HG02571 (cell line): ENCODE measurements at regions not wholly inside any gene's neighbourhood (a gene's known extent, or its start where the extent isn't known, plus 50 kb on each side); places are given as distances from the start of the nearest gene placed in this dataset.

ENCODE experiments used
- ATAC-seq: cut with Tn5 transposase; IDR thresholded peaks from one replicate; pipeline ENCODE4 v1.9.1; 2021; ENCODE audit warnings: mild to moderate bottlenecking, moderate library complexity; ENCODE audit not compliant: unreplicated experiment

DNA sequence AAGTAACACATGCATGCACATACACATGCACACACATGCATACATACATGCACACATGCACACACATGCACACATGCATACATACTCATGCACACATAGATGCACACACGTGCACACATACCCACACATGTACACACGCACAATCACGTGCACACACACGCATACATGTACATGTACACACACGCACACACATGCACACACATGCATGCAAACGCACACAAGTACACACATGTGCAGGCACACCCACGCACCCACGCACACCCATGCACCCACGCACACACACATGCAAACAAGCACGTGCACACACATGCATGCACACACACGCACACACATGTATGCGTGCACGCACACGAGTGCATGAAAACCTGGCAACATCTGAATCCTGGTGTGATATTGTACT lies 232.7 kb upstream of the CDH4 start:
- no peak for ATAC-seq

DNA sequence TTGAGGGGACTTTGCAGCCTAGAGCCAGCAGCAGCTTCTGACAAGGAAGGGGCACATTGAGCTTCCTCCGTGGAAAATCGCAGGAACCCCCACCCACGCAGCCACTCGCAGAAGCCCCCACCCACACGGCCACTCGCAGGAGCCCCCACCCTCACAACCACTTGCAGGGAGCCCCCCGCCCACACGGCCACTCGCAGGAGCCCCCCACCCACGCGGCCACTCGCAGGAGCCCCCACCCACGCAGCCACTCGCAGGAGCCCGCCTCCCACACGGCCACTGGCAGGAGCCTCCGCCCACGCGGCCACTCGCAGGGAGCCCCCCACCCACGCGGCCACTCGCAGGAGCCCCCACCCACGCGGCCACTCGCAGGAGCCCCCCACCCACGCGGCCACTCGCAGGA lies 228.4 kb upstream of the CDH4 start:
- no peak for ATAC-seq

DNA sequence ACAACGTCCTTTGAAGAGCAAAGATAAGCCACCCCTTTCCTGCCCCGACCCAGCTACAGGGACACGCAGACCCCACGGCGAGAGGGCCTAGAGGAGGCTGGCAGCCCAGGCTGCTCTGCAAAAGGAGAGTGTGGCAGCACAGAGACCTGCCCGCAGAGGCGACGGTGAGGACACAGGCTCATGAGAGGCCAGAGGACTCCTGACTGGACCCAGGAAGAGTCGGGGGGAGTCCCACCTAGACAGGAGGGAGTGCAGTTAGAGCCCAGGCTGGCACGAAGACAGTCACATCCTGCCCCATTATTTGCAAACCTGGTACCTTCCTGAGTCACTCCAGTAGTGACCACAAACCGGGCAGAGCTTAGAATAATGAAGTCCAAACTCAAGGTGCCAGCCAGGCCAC lies 227.7 kb upstream of the CDH4 start:
- no peak for ATAC-seq

DNA sequence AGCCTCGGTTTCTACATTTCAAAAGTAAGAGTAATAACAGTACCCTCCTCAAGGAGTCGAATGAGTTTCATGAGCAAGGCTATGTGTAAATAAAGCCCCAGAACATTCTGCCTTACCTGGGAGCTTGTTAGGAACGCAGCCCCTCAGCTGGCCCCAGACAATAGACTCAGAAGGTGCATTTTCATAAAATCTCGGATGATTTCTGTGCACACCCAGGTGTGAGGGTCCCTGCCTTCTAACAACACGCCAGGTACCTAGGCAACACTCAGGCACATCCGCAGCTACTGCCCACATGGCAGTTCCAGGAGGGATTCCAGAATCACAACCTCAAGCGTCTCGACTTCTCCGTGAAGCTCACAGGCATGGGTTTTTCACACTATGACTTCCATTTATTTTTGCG lies 226.5 kb upstream of the CDH4 start:
- ATAC-seq, result no peak

DNA sequence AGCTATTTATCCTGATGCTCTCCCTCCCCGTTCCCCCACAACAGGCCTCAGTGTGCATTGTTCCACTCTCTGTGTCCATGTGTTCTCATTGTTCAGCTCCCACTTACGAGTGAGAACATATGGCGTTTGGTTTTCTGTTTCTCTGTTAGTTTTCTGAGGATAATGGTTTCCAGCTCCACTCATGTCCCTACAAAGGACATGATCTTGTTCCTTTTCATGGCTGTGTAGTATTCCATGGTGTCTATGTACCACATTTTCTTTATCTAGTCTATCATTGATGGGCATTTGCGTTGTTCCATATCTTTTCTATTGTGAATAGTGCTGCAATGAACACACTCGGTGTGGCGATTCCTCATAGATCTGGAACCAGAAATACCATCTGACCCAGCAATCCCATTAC lies 225.9 kb upstream of the CDH4 start:
- ATAC-seq, result no peak

DNA sequence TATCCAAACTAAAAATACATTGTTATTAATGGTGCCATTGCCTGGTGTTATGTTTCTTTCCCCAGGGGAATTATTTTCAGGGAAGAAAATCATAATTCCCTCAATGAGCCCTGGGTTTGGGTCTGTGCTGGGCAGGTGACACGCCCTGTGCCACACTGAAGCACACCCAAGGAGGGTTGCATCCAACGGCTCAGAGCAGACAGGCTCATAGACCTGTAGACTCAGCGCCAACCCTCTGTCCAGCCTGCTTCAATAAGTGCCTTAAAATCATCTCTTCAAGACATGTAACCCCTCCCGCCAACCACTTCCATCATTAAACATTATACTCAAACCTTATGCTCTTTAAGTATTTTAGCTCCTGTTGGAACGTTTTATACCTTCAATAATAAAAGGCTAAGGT lies 225.3 kb upstream of the CDH4 start:
- ATAC-seq, result no peak

DNA sequence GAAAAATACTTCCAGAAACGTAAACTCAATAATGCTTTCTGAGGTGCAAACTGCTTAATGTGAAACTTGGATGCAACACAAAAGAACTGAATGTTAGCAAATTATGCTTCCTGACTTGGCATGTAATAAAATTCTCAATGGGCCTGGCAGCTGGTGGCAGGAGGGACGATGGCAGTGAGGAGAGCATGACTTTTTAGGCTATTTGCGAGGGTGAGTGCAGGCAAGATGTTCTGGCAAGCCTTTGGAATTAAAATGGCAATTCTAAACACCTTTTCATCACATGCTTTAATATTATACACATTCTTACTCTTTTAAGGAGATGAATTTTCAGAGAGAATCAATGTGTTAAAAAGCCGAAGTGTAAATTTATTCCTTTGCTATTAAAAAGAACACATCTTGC lies 224.8 kb upstream of the CDH4 start:
- ATAC-seq, result no peak

DNA sequence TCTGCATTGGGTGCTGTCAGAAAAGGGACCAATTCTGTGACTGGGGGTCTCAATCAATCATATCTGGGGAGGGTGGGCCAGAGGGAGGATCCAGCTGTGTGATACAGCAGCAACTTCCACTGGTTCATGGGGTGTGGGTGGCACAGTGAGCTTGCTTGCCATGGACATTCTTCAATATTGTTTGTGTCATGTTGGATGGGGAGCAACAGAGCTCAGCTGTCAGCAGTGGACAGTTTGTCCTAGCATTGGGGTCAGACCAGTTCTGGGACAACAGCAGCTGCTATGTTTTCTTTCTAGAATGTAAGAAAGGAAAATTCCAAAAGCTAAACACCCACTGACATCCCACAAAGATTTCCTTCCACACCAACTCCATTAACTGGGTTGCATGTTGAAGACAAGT lies 221.9 kb upstream of the CDH4 start:
- ATAC-seq, result no peak

DNA sequence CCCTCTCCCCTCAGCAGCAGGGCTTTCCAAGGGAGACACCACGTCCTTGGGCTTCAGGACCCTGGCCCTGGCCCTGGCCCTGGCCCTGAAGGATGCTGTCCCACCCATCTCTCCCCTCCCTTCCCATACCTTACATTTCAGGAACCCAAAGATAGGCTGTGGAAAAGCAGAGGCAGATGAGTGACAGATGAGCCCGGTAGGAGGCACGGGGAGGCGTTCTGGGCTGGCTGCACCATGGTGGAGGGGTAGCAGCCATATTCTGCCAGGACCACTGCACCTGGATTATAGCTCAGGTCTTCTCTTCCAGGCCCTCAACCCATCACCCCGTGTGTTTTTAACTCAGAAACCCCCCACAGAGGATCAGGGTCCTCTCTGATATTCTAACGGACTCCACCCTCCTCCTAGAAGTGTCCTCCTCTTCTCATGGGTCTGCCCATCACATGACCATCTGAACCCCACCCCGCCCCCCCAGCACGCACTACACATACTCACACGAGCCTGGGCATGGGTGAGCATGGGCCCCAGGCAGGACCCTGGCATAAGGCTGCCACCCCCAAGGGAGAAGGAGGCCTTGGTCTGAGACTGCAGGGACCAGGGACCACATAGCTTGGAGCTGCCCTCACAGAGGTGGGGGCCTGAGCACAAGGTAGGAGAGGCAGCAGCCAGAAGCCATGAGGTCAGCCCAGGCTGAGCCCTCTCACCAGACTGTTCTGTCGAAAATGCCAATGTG lies 220.8 kb upstream of the CDH4 start:
- no peak for ATAC-seq

DNA sequence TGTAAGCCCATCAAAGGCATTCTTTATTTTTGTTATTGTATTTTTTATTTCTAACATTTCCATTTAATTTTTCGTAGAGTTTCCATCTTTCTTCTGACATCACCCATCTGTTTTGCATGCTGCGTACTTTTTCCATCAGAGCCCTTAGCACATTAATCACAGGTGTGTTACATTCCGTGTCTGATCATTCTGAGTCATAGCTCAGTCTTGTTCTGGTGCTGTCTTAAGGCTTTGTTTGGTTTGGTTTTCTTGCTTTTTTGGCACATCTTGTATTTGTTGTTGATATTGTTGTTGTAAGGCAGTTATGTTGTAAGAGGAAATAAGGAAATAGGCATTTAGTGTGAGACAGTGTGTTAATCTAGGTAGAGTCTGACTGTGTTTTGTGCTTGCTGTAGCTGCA lies 214.6 kb upstream of the CDH4 start:
- no peak for ATAC-seq

DNA sequence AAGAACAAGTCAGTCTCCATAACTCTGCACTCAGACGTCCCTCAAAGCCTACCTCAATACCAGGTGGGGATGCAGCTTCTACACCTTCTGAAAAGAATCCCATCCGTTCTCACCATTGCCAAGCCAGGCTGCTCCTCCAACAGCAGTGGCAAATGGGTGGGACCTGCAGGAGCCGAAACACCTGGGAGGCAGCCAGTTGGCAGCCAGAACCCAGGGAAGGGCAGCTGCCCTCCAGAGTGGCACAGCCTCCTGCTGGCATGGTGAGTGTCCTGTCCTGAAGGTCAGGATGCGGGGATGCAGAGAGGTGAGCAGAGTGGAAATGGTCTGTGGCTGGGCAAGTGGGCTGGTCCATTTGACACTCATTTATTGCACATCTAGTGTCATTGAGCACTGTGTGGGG lies 210.6 kb upstream of the CDH4 start:
- no peak for ATAC-seq

DNA sequence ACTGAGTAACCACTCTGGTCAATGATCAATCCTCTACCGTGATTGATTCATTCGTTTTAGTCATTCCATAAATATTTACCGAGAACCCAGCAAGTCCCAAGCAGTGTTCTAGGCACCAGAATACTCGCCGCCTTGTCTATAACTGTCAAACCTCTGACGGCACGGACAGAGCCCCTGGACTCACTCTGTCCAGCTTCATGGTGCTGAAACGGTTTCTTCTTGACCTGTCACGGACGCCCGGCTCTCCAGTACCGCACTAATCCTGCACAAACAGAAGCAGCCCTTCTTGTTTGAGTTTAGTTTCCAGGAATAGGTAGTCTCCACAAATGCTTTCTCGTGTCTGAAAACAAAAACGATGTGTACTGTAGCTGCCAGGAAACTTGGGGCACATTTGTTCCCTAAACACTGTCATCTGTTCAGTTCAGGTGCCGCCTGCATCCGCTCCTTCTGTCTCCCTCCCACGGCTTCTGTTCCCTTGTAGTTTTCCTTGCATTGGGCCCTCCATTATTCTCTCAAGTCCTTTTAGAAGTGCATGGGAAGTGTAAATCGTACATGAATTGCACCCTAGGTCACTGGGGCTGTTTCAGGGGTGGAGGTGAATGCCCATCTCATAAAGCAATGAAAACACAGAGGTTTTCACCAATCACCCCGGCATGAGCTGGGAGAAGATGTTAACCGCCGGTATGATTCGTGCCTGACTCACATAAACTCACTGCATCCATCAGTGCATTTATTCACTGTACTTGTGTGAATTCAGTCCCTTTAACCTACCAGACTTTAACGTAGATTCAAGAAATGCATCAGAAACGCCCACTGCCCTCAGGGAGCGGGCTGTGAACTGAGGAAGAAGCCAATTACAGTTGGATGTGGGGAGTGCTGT lies 209.3 kb upstream of the CDH4 start:
- no peak for ATAC-seq

DNA sequence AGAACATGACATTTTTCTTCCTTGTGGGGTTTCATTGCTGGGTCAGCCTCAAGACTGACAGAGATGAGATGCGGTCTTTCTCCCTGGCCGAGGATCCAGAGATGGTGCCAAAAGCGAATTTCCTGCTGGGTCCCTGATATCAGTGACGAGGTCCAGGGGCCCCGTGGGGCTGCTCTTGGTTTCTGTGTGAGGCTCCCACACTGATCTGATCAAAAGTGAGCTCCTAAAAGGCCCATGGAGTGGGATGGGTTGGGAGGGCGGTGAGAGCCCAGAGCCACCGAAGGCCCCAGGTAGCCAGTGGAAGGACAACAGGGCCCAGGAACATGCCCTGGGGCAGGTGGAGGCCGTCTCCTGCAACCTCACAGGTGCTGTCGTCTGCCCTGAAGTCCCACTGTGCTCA lies 208.4 kb upstream of the CDH4 start:
- ATAC-seq, result no peak

DNA sequence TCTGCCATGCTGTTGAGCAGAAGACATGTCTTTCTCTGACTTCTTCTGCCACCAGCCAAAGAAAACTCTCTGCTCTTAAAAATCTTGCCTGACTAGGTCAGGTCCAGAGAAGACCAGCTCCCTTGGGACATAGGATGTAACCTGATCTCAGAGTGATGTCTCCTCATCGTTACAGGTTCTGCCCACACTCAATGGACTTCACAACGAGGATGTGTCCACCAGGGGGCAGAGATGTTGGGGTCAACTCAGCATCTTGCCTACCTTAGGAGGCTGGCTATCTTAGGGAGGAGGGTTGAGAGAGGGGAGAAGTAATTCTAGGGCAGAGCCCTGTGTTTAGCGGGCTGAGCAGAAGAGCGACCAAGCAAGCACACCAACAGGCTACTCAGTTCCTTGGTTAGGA lies 207.6 kb upstream of the CDH4 start:
- ATAC-seq, result no peak

DNA sequence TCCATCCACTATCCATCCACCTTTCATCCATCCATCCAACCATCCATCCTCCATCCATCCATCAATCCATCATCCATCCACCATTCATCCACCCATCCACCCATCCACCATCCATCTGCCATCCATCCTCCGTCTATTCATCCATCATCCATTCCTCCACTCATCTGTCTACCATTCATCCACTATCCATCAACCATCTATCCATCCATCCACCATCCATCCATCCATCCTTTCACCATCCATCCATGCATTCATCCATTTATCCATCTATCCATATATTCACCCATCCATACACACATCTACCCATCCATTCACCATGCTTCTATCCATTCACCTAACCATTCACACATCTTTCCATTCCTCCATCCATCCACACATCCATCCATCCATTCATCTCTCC lies 207.0 kb upstream of the CDH4 start:
- no peak for ATAC-seq

DNA sequence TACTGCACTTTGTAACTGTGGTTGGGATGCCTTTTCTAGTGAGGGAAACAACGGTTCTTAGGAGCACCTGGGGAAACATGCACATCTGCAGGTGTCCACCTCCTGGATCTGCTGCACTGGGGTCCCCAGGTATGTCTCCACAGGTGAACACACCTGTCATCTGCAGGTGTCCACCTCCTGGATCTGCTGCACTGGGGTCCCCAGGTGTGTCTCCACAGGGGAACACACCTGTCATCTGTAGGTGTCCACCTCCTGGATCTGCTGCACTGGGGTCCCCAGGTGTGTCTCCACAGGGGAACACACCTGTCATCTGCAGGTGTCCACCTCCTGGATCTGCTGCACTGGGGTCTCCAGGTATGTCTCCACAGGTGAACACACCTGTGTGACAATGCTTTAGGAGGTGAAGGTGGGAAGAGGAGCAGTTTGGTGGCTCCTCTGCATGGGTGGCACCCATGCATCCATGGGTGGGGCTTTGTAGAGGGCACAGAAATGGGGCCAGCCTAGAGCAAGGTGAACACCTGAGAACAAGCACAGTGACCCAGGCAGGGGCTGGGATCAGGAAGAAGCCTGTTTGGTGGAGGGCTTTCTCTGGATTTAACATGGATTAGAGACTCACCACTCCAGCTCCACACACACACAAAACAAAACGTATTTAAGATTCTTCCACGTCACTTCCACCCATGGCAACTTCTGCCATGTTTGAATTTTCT lies 206.0 kb upstream of the CDH4 start:
- ATAC-seq, result no peak

DNA sequence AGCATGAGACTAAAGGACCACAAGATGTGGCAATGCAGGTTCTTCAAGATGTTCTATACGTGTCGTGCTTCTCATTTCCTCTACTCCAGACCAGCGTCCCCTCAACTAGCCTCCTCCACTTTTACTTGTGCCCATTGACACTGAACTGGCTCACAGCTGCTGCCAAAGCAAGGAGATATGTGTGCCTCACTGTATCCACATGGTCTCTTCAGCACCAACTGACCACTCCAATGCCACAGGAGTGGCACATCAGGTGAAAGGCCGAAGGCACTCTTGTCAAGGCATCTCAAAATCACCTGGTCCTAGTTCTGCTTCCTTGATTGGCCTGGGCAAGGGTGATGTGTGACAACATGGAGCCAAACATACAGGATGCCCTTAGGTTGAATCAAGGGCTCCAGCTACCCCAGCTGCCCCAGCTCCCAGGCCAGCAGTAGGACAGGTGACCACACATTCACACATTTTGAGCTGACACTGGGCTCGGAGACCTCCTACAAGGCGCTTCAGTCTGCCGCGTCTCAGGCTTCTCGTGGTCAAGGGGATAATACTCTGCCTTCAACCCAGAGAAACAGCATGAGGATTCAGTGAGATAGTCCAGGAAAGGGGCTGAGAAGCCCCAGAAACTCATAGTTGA lies 205.2 kb upstream of the CDH4 start:
- no peak for ATAC-seq

DNA sequence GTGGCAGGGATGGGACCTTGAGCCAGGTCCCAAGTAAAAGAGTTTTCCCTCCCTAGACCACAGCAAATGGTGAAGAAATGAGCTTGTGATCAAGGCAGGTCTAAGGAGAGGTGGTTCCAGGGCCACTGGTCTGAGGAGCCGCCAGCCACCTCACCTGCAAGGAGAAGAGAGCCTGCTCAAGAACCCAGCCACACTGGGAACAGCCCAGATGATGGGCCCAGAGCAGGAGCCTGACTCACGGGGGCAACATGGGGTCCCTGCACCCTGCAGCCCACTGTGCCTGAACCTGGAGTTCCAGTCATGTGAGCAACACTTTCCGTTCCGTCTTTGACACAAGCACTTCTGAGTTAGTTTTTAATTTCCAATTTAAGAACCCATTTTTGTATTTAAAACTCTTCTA lies 204.5 kb upstream of the CDH4 start:
- ATAC-seq, result no peak

DNA sequence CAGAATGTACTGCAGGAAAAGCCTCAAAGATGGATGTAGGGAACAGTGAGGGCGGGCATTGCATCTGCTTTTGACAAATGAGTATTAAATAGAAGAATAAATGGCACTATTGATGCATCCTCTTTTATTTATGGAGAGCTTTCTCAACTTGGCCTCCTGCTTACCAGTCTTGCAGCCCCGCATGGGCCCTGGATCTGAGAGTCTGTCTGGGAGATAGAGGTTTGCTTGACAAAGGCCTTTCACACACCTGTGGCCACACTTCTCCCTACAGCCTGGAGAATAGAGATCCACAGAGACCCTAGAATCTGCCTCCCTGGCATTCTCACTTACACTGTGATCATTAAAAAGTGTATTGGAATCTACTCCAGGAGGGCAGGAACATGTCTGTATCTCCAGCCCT lies 203.8 kb upstream of the CDH4 start:
- ATAC-seq, result no peak

DNA sequence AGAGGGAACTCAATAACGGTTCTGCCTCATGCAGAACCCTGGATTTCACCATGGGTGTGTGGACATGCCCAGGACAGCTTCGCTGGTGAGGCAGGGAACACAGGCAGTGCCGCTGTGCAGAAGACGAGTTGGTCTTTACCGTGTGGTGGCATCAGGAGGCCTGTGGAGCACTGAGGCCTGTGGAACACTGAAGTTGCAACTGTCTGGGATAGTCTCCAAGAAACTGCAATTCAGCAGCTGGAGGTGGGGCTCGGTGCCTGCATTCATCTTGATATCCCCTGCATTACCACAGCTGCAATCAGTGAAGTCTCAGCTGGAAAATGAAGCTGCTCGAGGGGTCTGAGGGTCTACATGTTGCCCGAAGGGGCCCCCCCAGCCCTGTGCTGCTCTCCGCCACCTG lies 202.4 kb upstream of the CDH4 start:
- ATAC-seq, result no peak

DNA sequence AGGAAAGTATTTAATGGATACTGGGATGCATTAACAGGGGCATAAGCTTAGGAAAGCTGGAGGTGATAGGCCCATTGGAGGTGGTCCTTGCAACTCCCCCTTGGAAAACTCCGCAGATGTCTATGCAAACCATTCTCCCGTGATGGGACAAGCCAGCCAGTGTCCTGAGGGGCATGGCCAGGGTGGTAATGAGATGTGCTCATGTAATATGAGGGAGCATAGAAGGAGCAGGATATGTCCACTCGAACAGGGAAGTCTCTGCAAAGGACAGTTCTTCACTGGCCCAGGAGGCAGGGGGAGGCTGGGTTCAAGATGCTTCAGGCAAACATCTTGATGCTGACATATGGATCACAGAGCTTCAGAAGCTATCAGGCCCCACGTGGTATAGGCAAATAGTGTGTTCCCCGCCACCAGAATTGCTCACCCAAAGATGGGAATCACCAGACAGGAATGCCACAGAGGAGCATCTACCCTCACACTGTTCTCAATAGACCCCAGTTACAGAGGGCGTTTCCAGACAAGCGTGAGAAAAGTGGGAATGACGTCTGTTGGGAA lies 201.6 kb upstream of the CDH4 start:
- no peak for ATAC-seq
